Glutamatergic neuron (in vitro differentiated cells): ENCODE measurements at regions not wholly inside any gene's neighbourhood (a gene's known extent, or its start where the extent isn't known, plus 50 kb on each side); places are given as distances from the start of the nearest gene placed in this dataset.

Source experiments
- DNase-seq: peaks from one replicate; pipeline ENCODE4 v3.0.0; 2022
- H3K27ac Mint-ChIP-seq: one replicate; pipeline ENCODE4 v1.8.0; 2020; ENCODE audit warnings: mild to moderate bottlenecking, mixed read lengths, inconsistent platforms; ENCODE audit not compliant: unreplicated experiment
- H3K27me3 Mint-ChIP-seq: one replicate; pipeline ENCODE4 v1.8.0; 2020; ENCODE audit warnings: mild to moderate bottlenecking, moderate library complexity, mixed read lengths, inconsistent platforms; ENCODE audit not compliant: unreplicated experiment
- H3K36me3 Mint-ChIP-seq: one replicate; pipeline ENCODE4 v1.8.0; 2020; ENCODE audit warnings: mild to moderate bottlenecking, mixed read lengths, inconsistent platforms; ENCODE audit not compliant: unreplicated experiment
- H3K4me1 Mint-ChIP-seq: one replicate; pipeline ENCODE4 v1.8.0; 2020; ENCODE audit warnings: mild to moderate bottlenecking, low read depth, mixed read lengths, inconsistent platforms; ENCODE audit not compliant: unreplicated experiment
- H3K4me3 Mint-ChIP-seq: one replicate; pipeline ENCODE4 v1.8.0; 2020; ENCODE audit warnings: mild to moderate bottlenecking, mixed read lengths, inconsistent platforms; ENCODE audit not compliant: unreplicated experiment
- H3K9me3 Mint-ChIP-seq: one replicate; pipeline ENCODE4 v1.8.0; 2020; ENCODE audit warnings: mild to moderate bottlenecking, moderate library complexity, mixed read lengths, inconsistent platforms; ENCODE audit not compliant: unreplicated experiment
- CTCF ChIP-seq: fragments of 200-600 bp; sonication (generic); IDR thresholded peaks from one replicate; pipeline ENCODE4 v1.5.0; 2021; ENCODE audit not compliant: partially characterized antibody, unreplicated experiment

GRCh38 chr4:163932504-163932903 lies 438.0 kb downstream of the TMA16 start:
- TF ChIP-seq CTCF, result no peak
- H3K27ac Mint-ChIP-seq, result no peak overlapping the region
- H3K36me3 Mint-ChIP-seq, result no peaks in the 10 kb centered on the region
- no peaks in the 10 kb centered on the region for H3K4me1 Mint-ChIP-seq
- no peak for DNase-seq
- no peaks in the 10 kb centered on the region for H3K9me3 Mint-ChIP-seq
- H3K4me3 Mint-ChIP-seq, result no peak overlapping the region
- no peaks in the 10 kb centered on the region for H3K27me3 Mint-ChIP-seq

DNA sequence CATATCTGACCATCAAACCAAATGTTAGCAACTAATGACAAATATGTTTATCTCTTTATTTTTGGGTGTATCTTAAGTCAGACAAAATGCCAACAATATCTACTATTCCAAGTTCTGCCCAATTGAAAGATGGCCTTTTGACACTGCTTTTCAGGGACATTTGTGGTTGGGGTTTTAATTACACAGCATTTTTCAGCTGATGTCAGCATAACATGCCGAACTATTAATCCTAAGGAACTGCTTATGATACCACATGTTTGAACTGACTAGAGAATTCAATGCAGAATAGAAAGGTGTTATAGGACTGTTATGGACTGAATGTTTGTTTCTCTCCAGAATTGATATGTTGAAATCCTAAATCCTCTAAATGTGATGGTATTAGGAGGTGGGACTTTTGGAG lies 445.1 kb downstream of the TMA16 start:
- Mint-ChIP-seq H3K4me1 (no peaks in the 10 kb centered on the region), H3K27me3 (no peaks in the 10 kb centered on the region), H3K36me3 (no peaks in the 10 kb centered on the region), H3K9me3 (no peaks in the 10 kb centered on the region), H3K27ac (no peak overlapping the region), H3K4me3 (no peak overlapping the region)
- DNase-seq, result no peak
- TF ChIP-seq CTCF, result no peak

DNA sequence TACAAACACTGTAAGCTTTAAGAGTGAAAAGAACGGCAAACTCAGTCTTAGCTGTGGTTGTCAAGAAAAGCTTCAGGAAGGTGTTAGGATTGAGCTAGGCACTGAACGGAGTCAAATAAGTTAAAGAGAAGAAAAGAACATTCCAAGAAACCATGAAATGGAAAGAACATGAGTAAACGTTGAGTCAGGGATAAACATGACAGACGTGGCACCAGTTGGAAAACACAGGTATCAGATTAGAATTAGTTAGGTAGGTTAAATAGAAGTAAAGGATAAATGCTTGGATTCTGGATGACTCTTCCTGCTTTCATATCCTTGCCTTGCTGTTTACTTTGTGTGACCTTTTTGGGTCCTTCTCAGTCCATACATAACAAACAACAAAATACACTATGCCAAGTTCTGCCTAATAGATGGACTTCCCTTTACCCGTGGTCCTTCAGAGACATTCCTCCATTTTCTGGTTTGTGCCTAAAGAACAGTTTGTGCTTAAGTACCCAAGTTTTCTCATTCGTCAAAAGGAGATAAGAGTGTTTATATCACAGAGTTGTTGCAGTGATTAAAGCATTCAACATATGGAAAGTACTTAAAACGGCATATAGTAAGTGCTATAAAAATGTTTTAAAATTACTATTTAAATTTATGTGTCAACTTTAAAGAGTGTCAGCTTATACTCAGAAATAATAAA lies 446.9 kb downstream of the TMA16 start:
- H3K27me3 Mint-ChIP-seq, result no peaks in the 10 kb centered on the region
- H3K4me3 Mint-ChIP-seq, result no peak overlapping the region
- no peak for DNase-seq
- H3K27ac Mint-ChIP-seq, result no peak overlapping the region
- no peaks in the 10 kb centered on the region for H3K36me3 Mint-ChIP-seq
- no peaks in the 10 kb centered on the region for H3K4me1 Mint-ChIP-seq
- TF ChIP-seq CTCF, result no peak
- no peaks in the 10 kb centered on the region for H3K9me3 Mint-ChIP-seq

DNA sequence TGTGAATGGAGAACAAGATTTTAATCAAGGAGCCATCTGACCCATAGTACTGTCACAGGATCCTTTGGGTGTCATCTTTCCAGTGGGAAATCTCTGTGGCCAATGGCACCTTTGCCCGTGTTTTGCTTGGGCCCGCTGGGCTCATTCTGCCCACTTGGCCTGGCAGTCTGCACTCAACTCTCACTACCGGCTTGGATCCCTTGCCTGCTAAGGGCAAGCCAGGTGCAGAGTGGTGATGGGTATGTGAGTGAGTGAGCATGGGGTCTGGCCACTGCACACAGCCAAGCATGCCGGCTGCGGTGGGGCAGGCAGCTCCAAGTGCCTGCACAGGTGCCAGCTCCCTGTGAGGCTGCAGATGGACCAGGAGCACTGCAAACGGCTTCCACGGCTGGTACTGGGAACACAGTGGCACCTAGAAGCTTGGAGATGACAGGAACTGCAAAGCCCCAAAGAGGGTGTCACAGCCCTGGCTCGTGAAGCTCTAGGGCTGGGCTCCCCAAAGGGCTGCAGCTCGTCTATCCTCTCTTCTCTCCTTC lies 454.5 kb downstream of the TMA16 start:
- Mint-ChIP-seq H3K27me3 (peaks cover 3% of the 10 kb centered on the region), H3K4me1 (no peaks in the 10 kb centered on the region), H3K36me3 (peaks cover 4% of the 10 kb centered on the region), H3K9me3 (peaks cover 2% of the 10 kb centered on the region), H3K4me3 (no peak overlapping the region), H3K27ac (no peak overlapping the region)
- no peak for TF ChIP-seq CTCF
- DNase-seq, result no peak

GRCh38 chr4:163949976-163950601 lies 455.6 kb downstream of the TMA16 start:
- no peak for DNase-seq
- Mint-ChIP-seq H3K36me3 (peaks cover 4% of the 10 kb centered on the region), H3K4me3 (no peak overlapping the region), H3K9me3 (peaks cover 2% of the 10 kb centered on the region), H3K27ac (no peak overlapping the region), H3K27me3 (peaks cover 3% of the 10 kb centered on the region), H3K4me1 (no peaks in the 10 kb centered on the region)
- TF ChIP-seq CTCF, result no peak
